PC-9 (cell line): ENCODE measurements at regions not wholly inside any gene's neighbourhood (a gene's known extent, or its start where the extent isn't known, plus 50 kb on each side); places are given as distances from the start of the nearest gene placed in this dataset.

Experiments
- BruUV-seq: library from RNA; stranded (reverse); fragments of 400-500 nt; replicated peaks from 2 replicates; lab custom pipeline; 2021; lab: Mats Ljungman, UMichigan
- CTCF ChIA-PET: fragments of 300-600 bp; sonication (Branson Sonifier 250); formaldehyde crosslinking; loops from one replicate; lab custom pipeline; 2022; ENCODE audit warnings: antibody characterized with exemption; lab: Charles Lee
- POLR2A ChIA-PET: fragments of 300-600 bp; sonication (Branson Sonifier 250); formaldehyde crosslinking; loops from one replicate; lab custom pipeline; 2022; ENCODE audit warnings: antibody characterized with exemption; ENCODE audit not compliant: unreplicated experiment; lab: Charles Lee
- DNase-seq, 2 experiments: peaks; one replicate each; pipeline versions ENCODE4 v3.0.0 to v3.0.0-alpha.2; 2015 to 2022; ENCODE audit warnings: mixed read lengths in 1 of 2
- H2AFZ ChIP-seq: fragments of 200-600 bp; sonication (generic); 2 replicates; pipeline ENCODE4 v1.8.1; 2017; ENCODE audit warnings: antibody characterized with exemption
- H3F3A ChIP-seq: fragments of 200-600 bp; sonication (generic); 2 replicates; pipeline ENCODE4 v1.8.1; 2017; ENCODE audit warnings: antibody characterized with exemption, mild to moderate bottlenecking, low read depth; ENCODE audit not compliant: insufficient read depth
- H3K27ac ChIP-seq: fragments of 200-600 bp; sonication (generic); 2 replicates; pipeline ENCODE4 v1.6.1; 2016; ENCODE audit warnings: mixed run types
- H3K27me3 ChIP-seq: fragments of 200-600 bp; sonication (generic); 2 replicates; pipeline ENCODE4 v1.6.1; 2016; ENCODE audit warnings: low read depth, mixed run types; ENCODE audit not compliant: insufficient read depth
- H3K36me3 ChIP-seq: fragments of 200-600 bp; sonication (generic); 2 replicates; pipeline ENCODE4 v1.6.1; 2016; ENCODE audit warnings: low read depth, mixed run types
- H3K4me1 ChIP-seq: fragments of 200-600 bp; sonication (generic); replicated peaks from 2 replicates; pipeline ENCODE4 v1.6.1; 2016; ENCODE audit warnings: mixed run types; ENCODE audit not compliant: insufficient read depth
- H3K4me2 ChIP-seq: fragments of 200-600 bp; sonication (generic); 2 replicates; pipeline ENCODE4 v1.6.1; 2017; ENCODE audit warnings: mixed run types
- H3K4me3 ChIP-seq: fragments of 200-600 bp; sonication (generic); 2 replicates; pipeline ENCODE4 v1.6.1; 2016; ENCODE audit warnings: mixed run types
- H3K79me2 ChIP-seq: fragments of 200-600 bp; sonication (generic); 2 replicates; pipeline ENCODE4 v1.6.1; 2017; ENCODE audit warnings: low read depth, mixed run types
- H3K9me2 ChIP-seq: fragments of 200-600 bp; sonication (generic); 2 replicates; pipeline ENCODE4 v1.8.1; 2017; ENCODE audit warnings: mild to moderate bottlenecking; ENCODE audit not compliant: insufficient read depth
- H3K9me3 ChIP-seq: fragments of 200-600 bp; sonication (generic); 2 replicates; pipeline ENCODE4 v1.8.1; 2016; ENCODE audit warnings: low read depth; ENCODE audit not compliant: insufficient read depth
- H4K20me1 ChIP-seq: fragments of 200-600 bp; sonication (generic); 2 replicates; pipeline ENCODE4 v1.8.1; 2017; ENCODE audit not compliant: insufficient read depth
- EZH2 ChIP-seq: fragments of 200-600 bp; sonication (generic); IDR thresholded peaks from 2 replicates; pipeline ENCODE4 v1.8.0; 2017; ENCODE audit warnings: antibody characterized with exemption, low read depth
- intact Hi-C: fragments of 100-400 bp; cut with micrococcal nuclease; formaldehyde crosslinking; loops from one replicate; pipeline ENCODE4 v1.10.0; 2022; ENCODE audit not compliant: unreplicated experiment
- TF ChIP-seq, protein P1 (sequence below): fragments of 200-600 bp; sonication (generic); conservative IDR thresholded peaks from 2 replicates; pipeline ENCODE4 v1.6.1; 2017; ENCODE audit warnings: mixed run types, antibody characterized with exemption, mild to moderate bottlenecking, moderate library complexity

DNA sequence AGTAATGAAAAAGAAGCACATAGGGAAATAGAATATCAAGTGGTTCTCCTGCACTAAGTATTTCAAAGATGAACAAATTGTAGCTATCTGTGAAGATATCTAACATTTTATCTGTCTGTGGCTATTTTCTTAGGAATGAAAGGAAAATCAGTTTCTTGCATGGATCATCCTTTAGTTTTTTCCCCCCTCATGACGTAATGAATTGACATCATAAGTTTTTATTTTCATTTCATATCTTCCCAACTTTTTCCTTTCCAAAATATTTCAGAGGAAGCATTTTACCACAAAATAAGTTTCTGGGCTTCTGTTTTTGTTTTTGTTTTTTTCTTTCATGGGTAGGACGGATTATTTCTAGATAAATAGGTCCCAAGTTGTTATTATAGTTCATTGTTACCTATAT is 996.6 kb downstream of the TMEM121 start:
- H3K4me1 ChIP-seq, result no peaks in the 10 kb centered on the region
- H3F3A ChIP-seq, result no peaks in the 10 kb centered on the region
- H3K9me2 ChIP-seq, result no peaks in the 10 kb centered on the region
- no peak for DNase-seq
- H3K4me3 ChIP-seq, result no peak overlapping the region
- peaks cover 10% of the 10 kb centered on the region; the same call in 1 of the 2 replicates for H3K27me3 ChIP-seq
- no peak overlapping the region for H3K4me2 ChIP-seq
- TF ChIP-seq, protein P1, sequence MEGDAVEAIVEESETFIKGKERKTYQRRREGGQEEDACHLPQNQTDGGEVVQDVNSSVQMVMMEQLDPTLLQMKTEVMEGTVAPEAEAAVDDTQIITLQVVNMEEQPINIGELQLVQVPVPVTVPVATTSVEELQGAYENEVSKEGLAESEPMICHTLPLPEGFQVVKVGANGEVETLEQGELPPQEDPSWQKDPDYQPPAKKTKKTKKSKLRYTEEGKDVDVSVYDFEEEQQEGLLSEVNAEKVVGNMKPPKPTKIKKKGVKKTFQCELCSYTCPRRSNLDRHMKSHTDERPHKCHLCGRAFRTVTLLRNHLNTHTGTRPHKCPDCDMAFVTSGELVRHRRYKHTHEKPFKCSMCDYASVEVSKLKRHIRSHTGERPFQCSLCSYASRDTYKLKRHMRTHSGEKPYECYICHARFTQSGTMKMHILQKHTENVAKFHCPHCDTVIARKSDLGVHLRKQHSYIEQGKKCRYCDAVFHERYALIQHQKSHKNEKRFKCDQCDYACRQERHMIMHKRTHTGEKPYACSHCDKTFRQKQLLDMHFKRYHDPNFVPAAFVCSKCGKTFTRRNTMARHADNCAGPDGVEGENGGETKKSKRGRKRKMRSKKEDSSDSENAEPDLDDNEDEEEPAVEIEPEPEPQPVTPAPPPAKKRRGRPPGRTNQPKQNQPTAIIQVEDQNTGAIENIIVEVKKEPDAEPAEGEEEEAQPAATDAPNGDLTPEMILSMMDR, result no peak
- TF ChIP-seq EZH2, result no peak
- H3K27ac ChIP-seq, result no peak overlapping the region
- H3K9me3 ChIP-seq, result no peaks in the 10 kb centered on the region
- ChIA-PET POLR2A (no interaction called here), CTCF (interaction anchor here (0.6 kb wide), 1 partner anchor 1353 kb away, joined by 4 read pairs; no protein-coding TSS in a partner anchor)
- no peak overlapping the region for H2AFZ ChIP-seq
- intact Hi-C loops, result no loop called here
- H3K79me2 ChIP-seq, result no peaks in the 10 kb centered on the region
- no peaks in the 10 kb centered on the region for H3K36me3 ChIP-seq
- H4K20me1 ChIP-seq, result no peaks in the 10 kb centered on the region
- no TSS peak for BruUV-seq

DNA sequence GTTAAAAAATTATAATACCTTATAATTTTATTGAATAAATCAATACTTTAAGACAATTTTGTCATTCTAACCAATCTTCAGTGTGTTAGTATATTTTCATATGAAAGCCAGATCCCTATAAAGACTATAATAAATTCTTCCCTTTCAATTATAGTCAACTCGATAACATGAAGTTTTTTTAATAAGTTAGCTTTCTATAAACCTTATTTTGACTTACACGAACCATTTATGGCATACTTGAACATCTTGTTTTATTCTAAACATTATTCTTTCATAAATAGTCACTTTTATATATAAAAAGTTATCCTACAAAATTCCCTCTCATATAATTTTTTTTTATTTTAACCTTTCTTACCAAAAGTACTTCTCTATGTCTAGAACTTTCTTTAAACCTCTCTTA is 1002.3 kb downstream of the TMEM121 start:
- no peak overlapping the region for H2AFZ ChIP-seq
- no peaks in the 10 kb centered on the region for H3K79me2 ChIP-seq
- no peaks in the 10 kb centered on the region for H3K9me2 ChIP-seq
- H3K27me3 ChIP-seq, result peaks cover 10% of the 10 kb centered on the region; the same call in 1 of the 2 replicates
- H3K4me1 ChIP-seq, result no peaks in the 10 kb centered on the region
- BruUV-seq, result no TSS peak
- H3K4me3 ChIP-seq, result no peak overlapping the region
- no peak for DNase-seq
- H3K36me3 ChIP-seq, result no peaks in the 10 kb centered on the region
- H3K9me3 ChIP-seq, result no peaks in the 10 kb centered on the region
- H3F3A ChIP-seq, result no peaks in the 10 kb centered on the region
- H3K27ac ChIP-seq, result no peak overlapping the region
- POLR2A ChIA-PET, result no interaction called here
- no peak overlapping the region for H3K4me2 ChIP-seq
- intact Hi-C loops, result no loop called here
- CTCF ChIA-PET, result no interaction called here
- H4K20me1 ChIP-seq, result no peaks in the 10 kb centered on the region
- TF ChIP-seq EZH2, result no peak
- TF ChIP-seq, protein P1, result no peak

DNA sequence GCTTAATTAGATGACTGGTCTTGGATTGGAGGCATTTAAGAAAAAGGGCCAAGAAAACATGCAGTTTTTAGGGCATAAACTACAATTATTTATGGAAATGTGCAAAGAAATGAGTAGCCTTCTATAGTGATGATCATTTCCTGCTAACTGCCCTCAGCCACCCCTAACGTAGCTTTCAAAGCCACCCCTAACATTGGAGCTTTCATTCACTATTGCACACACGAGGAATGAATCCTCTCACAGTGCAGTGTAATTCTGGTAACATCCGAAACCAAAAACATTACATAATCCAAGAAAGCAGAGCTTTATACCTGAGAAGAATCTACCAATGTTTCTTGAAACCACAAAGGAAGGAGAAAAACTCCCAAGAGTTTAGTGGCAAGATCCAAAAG is 1003.6 kb downstream of the TMEM121 start:
- no peak overlapping the region for H3K27ac ChIP-seq
- no peak for TF ChIP-seq EZH2
- TF ChIP-seq, protein P1, result no peak
- H3K4me1 ChIP-seq, result no peaks in the 10 kb centered on the region
- H3K36me3 ChIP-seq, result no peaks in the 10 kb centered on the region
- no peaks in the 10 kb centered on the region for H3K9me3 ChIP-seq
- ChIA-PET CTCF (no interaction called here), POLR2A (no interaction called here)
- no peak overlapping the region for H2AFZ ChIP-seq
- no peak overlapping the region for H3K4me3 ChIP-seq
- DNase-seq, result no peak
- H3K4me2 ChIP-seq, result no peak overlapping the region
- H3K27me3 ChIP-seq, result no peaks in the 10 kb centered on the region
- H3F3A ChIP-seq, result no peaks in the 10 kb centered on the region
- no peaks in the 10 kb centered on the region for H3K79me2 ChIP-seq
- intact Hi-C loops, result no loop called here
- no TSS peak for BruUV-seq
- no peaks in the 10 kb centered on the region for H4K20me1 ChIP-seq
- H3K9me2 ChIP-seq, result no peaks in the 10 kb centered on the region
